ENCODE measurements at regions not wholly inside any gene's neighbourhood (a gene's known extent, or its start where the extent isn't known, plus 50 kb on each side); places are given as distances from the start of the nearest gene placed in this dataset.

DNA sequence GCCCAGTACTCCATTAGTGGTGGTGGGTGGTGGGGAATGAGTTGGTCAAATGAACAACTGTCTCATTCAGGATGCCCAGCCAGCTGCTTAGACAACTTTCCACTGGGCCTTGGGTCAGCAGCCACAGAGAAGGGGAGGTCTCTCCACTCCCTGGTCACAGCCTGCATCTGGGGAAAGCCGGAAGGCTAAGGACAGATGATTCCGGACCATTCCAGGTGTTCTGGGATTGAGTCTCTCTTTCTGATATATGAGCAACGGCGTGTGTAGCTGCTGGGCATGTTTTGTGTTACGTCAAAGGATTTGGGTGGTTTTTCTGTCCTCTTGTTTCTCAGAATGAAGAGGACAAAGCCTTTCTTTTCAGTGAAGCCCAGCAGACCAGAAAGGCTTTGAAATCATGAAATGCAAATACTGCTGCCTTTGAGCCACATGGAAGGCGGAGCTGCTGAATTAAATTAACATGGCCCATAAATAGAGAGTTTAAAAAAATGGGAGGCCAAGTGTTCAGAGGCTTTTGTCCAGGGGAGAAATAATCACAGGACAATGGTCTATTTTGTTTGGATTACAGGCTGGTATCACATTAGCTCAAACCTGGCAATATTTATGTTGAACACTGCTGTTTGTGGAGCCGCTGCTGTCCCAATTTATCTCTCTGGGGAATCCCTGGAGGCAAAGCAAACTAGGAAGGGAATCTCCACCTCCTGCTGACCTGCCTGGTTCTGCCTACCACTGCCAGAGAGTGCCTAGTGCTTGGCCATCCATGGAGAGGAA lies 234.4 kb upstream of the E2F8 start:
- no peak overlapping the region for H2BK5ac ChIP-seq (ENCODE audit: low read length)
- no peak overlapping the region for H2AK5ac ChIP-seq (ENCODE audit: low read depth, low read length)
- peaks cover 0 to 4% (median 0%) of the 10 kb centered on the region in 3 experiments for H3K27me3 ChIP-seq (ENCODE audit: control insufficient read depth in 3 of 3, insufficient read depth in 3 of 3, low read depth in 1 of 3, low read length in 3 of 3)
- no peak overlapping the region for H2BK120ac ChIP-seq (ENCODE audit: low read depth, low read length)
- peak overlapping the region; percentile 50 for H2AFZ ChIP-seq (ENCODE audit: low read length)
- no peak overlapping the region for H3K4ac ChIP-seq (ENCODE audit: low read length)
- H3K9me3 ChIP-seq (replicated peaks in 1 of 2; ENCODE audit: control insufficient read depth in 2 of 2, insufficient read depth in 1 of 2, low read depth in 1 of 2, low read length in 2 of 2): no peaks in the 10 kb centered on the region
- H3K4me1 ChIP-seq (ENCODE audit: control insufficient read depth in 2 of 2, insufficient read depth in 1 of 2, low read depth in 1 of 2, low read length in 2 of 2): peaks cover 19 to 26% of the 10 kb centered on the region in 2 donors
- peak overlapping the region; percentile 64 for H3K18ac ChIP-seq (ENCODE audit: low read length)
- WGBS, 2 donors (ENCODE audit: extremely low coverage in 2 of 2, insufficient read length in 2 of 2, insufficient replicate concordance in 1 of 2): no CpG with 5 or more reads among the region's 7 CpGs
- no peak overlapping the region for H4K8ac ChIP-seq (ENCODE audit: low read depth, low read length)
- H3K9ac ChIP-seq (ENCODE audit: low read depth, low read length, poor library complexity): no peak overlapping the region
- DNase-seq (ENCODE audit: low spot score): peak; percentile 38
- no peaks in the 10 kb centered on the region for H3K36me3 ChIP-seq (replicated peaks in 1 of 2; ENCODE audit: control insufficient read depth in 2 of 2, insufficient read depth in 2 of 2, low read length in 2 of 2)
- H3K14ac ChIP-seq (ENCODE audit: low read length): no peak overlapping the region
- H3K4me3 ChIP-seq (ENCODE audit: low read length in 2 of 2): no peak overlapping the region
- H3K27ac ChIP-seq (replicated peaks; ENCODE audit: low read length): no peak overlapping the region
- no peak overlapping the region for H4K91ac ChIP-seq (ENCODE audit: low read depth, low read length, poor library complexity)
- H3K4me2 ChIP-seq (ENCODE audit: insufficient read depth, low read length, poor library complexity, severe bottlenecking): no peak overlapping the region
- H3K79me1 ChIP-seq (ENCODE audit: low read depth, low read length): no peaks in the 10 kb centered on the region
- H2BK15ac ChIP-seq (ENCODE audit: low read length): no peak overlapping the region
- no peak overlapping the region for H3K23ac ChIP-seq (ENCODE audit: low read depth, low read length, poor library complexity)
- H2BK12ac ChIP-seq (ENCODE audit: low read length): no peak overlapping the region

GRCh38 chr11:19474211-19474610 lies 233.5 kb upstream of the E2F8 start:
- H2BK5ac ChIP-seq (ENCODE audit: low read length): no peak overlapping the region
- no peak for DNase-seq (ENCODE audit: low spot score)
- H3K4me2 ChIP-seq (ENCODE audit: insufficient read depth, low read length, poor library complexity, severe bottlenecking): no peak overlapping the region
- H3K79me1 ChIP-seq (ENCODE audit: low read depth, low read length): no peaks in the 10 kb centered on the region
- H3K9me3 ChIP-seq (replicated peaks in 1 of 2; ENCODE audit: control insufficient read depth in 2 of 2, insufficient read depth in 1 of 2, low read depth in 1 of 2, low read length in 2 of 2): no peaks in the 10 kb centered on the region
- no peak overlapping the region for H3K23ac ChIP-seq (ENCODE audit: low read depth, low read length, poor library complexity)
- H3K4me1 ChIP-seq (ENCODE audit: control insufficient read depth in 2 of 2, insufficient read depth in 1 of 2, low read depth in 1 of 2, low read length in 2 of 2): peaks cover 18 to 25% of the 10 kb centered on the region in 2 donors
- no peak overlapping the region for H3K4me3 ChIP-seq (ENCODE audit: low read length in 2 of 2)
- H3K9ac ChIP-seq (ENCODE audit: low read depth, low read length, poor library complexity): no peak overlapping the region
- no peak overlapping the region for H3K4ac ChIP-seq (ENCODE audit: low read length)
- H2BK120ac ChIP-seq (ENCODE audit: low read depth, low read length): no peak overlapping the region
- no peak overlapping the region for H3K14ac ChIP-seq (ENCODE audit: low read length)
- H4K91ac ChIP-seq (ENCODE audit: low read depth, low read length, poor library complexity): no peak overlapping the region
- H3K36me3 ChIP-seq (replicated peaks in 1 of 2; ENCODE audit: control insufficient read depth in 2 of 2, insufficient read depth in 2 of 2, low read length in 2 of 2): no peaks in the 10 kb centered on the region
- H4K8ac ChIP-seq (ENCODE audit: low read depth, low read length): no peak overlapping the region
- no peak overlapping the region for H2AK5ac ChIP-seq (ENCODE audit: low read depth, low read length)
- H3K27ac ChIP-seq (replicated peaks; ENCODE audit: low read length): no peak overlapping the region
- WGBS, 2 donors (ENCODE audit: extremely low coverage in 2 of 2, insufficient read length in 2 of 2, insufficient replicate concordance in 1 of 2): no CpG with 5 or more reads among the region's 4 CpGs
- peaks cover 0 to 4% (median 0%) of the 10 kb centered on the region in 3 experiments for H3K27me3 ChIP-seq (ENCODE audit: control insufficient read depth in 3 of 3, insufficient read depth in 3 of 3, low read depth in 1 of 3, low read length in 3 of 3)
- no peak overlapping the region for H2BK15ac ChIP-seq (ENCODE audit: low read length)
- no peak overlapping the region for H2AFZ ChIP-seq (ENCODE audit: low read length)
- H2BK12ac ChIP-seq (ENCODE audit: low read length): no peak overlapping the region
- no peak overlapping the region for H3K18ac ChIP-seq (ENCODE audit: low read length)

GRCh38 chr11:19472679-19473078 lies 231.9 kb upstream of the E2F8 start:
- no peaks in the 10 kb centered on the region for H3K36me3 ChIP-seq (replicated peaks in 1 of 2; ENCODE audit: control insufficient read depth in 2 of 2, insufficient read depth in 2 of 2, low read length in 2 of 2)
- H2BK5ac ChIP-seq (ENCODE audit: low read length): no peak overlapping the region
- H3K79me1 ChIP-seq (ENCODE audit: low read depth, low read length): no peaks in the 10 kb centered on the region
- H3K14ac ChIP-seq (ENCODE audit: low read length): no peak overlapping the region
- WGBS, 2 donors (ENCODE audit: extremely low coverage in 2 of 2, insufficient read length in 2 of 2, insufficient replicate concordance in 1 of 2): no CpG with 5 or more reads among the region's 3 CpGs
- H2AK5ac ChIP-seq (ENCODE audit: low read depth, low read length): no peak overlapping the region
- no peak overlapping the region for H2BK15ac ChIP-seq (ENCODE audit: low read length)
- H4K91ac ChIP-seq (ENCODE audit: low read depth, low read length, poor library complexity): no peak overlapping the region
- no peak overlapping the region for H3K9ac ChIP-seq (ENCODE audit: low read depth, low read length, poor library complexity)
- no peak overlapping the region for H3K23ac ChIP-seq (ENCODE audit: low read depth, low read length, poor library complexity)
- H3K4ac ChIP-seq (ENCODE audit: low read length): no peak overlapping the region
- H2BK12ac ChIP-seq (ENCODE audit: low read length): no peak overlapping the region
- no peak overlapping the region for H3K18ac ChIP-seq (ENCODE audit: low read length)
- H3K27me3 ChIP-seq (ENCODE audit: control insufficient read depth in 3 of 3, insufficient read depth in 3 of 3, low read depth in 1 of 3, low read length in 3 of 3): peaks cover 0 to 4% (median 0%) of the 10 kb centered on the region in 3 experiments
- H3K4me1 ChIP-seq (ENCODE audit: control insufficient read depth in 2 of 2, insufficient read depth in 1 of 2, low read depth in 1 of 2, low read length in 2 of 2): peaks cover 11 to 17% of the 10 kb centered on the region in 2 donors
- no peak overlapping the region for H3K27ac ChIP-seq (replicated peaks; ENCODE audit: low read length)
- no peak overlapping the region for H3K4me2 ChIP-seq (ENCODE audit: insufficient read depth, low read length, poor library complexity, severe bottlenecking)
- H2BK120ac ChIP-seq (ENCODE audit: low read depth, low read length): no peak overlapping the region
- H3K9me3 ChIP-seq (replicated peaks in 1 of 2; ENCODE audit: control insufficient read depth in 2 of 2, insufficient read depth in 1 of 2, low read depth in 1 of 2, low read length in 2 of 2): no peaks in the 10 kb centered on the region
- H2AFZ ChIP-seq (ENCODE audit: low read length): no peak overlapping the region
- no peak overlapping the region for H3K4me3 ChIP-seq (ENCODE audit: low read length in 2 of 2)
- H4K8ac ChIP-seq (ENCODE audit: low read depth, low read length): no peak overlapping the region
- DNase-seq (ENCODE audit: low spot score): no peak

GRCh38 chr11:19467904-19468303 lies 227.2 kb upstream of the E2F8 start:
- Histone ChIP-seq H3K27ac (replicated peaks; ENCODE audit: low read length) (no peak overlapping the region), H2BK120ac (ENCODE audit: low read depth, low read length) (no peak overlapping the region), H3K23ac (ENCODE audit: low read depth, low read length, poor library complexity) (no peak overlapping the region), H3K14ac (ENCODE audit: low read length) (no peak overlapping the region), H2AFZ (ENCODE audit: low read length) (no peak overlapping the region), H2BK15ac (ENCODE audit: low read length) (no peak overlapping the region), H4K8ac (ENCODE audit: low read depth, low read length) (no peak overlapping the region), H3K27me3 (ENCODE audit: control insufficient read depth in 3 of 3, insufficient read depth in 3 of 3, low read depth in 1 of 3, low read length in 3 of 3) (no peaks in the 10 kb centered on the region), H3K9ac (ENCODE audit: low read depth, low read length, poor library complexity) (no peak overlapping the region), H3K4ac (ENCODE audit: low read length) (no peak overlapping the region), H3K4me3 (ENCODE audit: low read length in 2 of 2) (no peak overlapping the region), H3K4me2 (ENCODE audit: insufficient read depth, low read length, poor library complexity, severe bottlenecking) (no peak overlapping the region), H3K79me1 (ENCODE audit: low read depth, low read length) (no peaks in the 10 kb centered on the region), H3K18ac (ENCODE audit: low read length) (no peak overlapping the region), H3K36me3 (replicated peaks in 1 of 2; ENCODE audit: control insufficient read depth in 2 of 2, insufficient read depth in 2 of 2, low read length in 2 of 2) (no peaks in the 10 kb centered on the region), H4K91ac (ENCODE audit: low read depth, low read length, poor library complexity) (no peak overlapping the region), H2BK5ac (ENCODE audit: low read length) (no peak overlapping the region), H2BK12ac (ENCODE audit: low read length) (no peak overlapping the region), H2AK5ac (ENCODE audit: low read depth, low read length) (no peak overlapping the region), H3K4me1 (ENCODE audit: control insufficient read depth in 2 of 2, insufficient read depth in 1 of 2, low read depth in 1 of 2, low read length in 2 of 2) (peaks cover 2 to 3% of the 10 kb centered on the region in 2 donors), H3K9me3 (replicated peaks in 1 of 2; ENCODE audit: control insufficient read depth in 2 of 2, insufficient read depth in 1 of 2, low read depth in 1 of 2, low read length in 2 of 2) (no peaks in the 10 kb centered on the region)
- DNase-seq (ENCODE audit: low spot score): no peak
- no CpG with 5 or more reads among the region's 2 CpGs for WGBS, 2 donors (ENCODE audit: extremely low coverage in 2 of 2, insufficient read length in 2 of 2, insufficient replicate concordance in 1 of 2)

Measured in neuronal stem cell (in vitro differentiated cells).